ENCODE measurements at regions not wholly inside any gene's neighbourhood (a gene's known extent, or its start where the extent isn't known, plus 50 kb on each side); places are given as distances from the start of the nearest gene placed in this dataset.

DNA sequence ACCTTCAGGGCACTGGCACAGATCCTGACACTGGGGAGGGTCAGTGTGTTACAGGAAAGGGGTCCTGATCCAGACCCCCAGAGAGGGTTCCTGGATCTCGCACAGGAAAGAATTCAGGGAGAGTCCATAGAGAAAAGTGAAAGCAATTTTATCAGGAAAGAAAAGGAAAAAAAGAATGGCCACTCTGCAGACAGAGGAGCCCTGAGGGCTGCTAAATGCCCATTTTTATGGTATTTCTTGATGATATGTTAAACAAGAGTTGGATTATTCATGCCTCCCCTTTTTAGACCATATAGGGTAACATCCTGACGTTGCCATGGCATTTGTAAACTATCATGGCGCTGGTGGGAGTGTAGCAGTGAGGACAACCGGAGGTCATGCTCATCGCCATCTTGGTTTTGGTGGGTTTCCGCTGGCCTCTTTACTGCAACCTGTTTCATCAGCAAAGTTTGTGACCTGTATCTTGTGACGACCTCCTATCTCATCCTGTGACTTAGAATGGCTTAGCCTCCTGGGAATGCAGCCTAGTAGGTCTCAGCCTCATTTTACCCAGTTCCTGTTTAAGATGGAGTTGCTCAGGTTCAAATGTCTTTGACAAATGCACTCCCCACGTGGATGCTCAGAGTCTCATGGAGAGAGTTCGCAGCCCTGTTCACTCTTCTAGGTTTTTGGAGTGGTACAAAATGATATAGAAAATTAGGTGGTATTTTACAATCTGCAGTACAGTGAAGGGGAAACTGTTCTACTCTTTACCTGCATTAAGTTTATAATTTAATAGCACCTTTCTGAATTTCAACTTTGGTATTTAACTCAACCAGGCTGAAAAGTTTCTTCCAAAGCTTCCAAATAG is 1363.7 kb upstream of the TMEM132C start:
- H3K9me3 ChIP-seq, result no peaks in the 10 kb centered on the region
- no peak for ATAC-seq
- intact Hi-C loops (cut with DNase I; ENCODE audit: low total_unique reads), result no loop called here
- H3K4me3 ChIP-seq, result no peak overlapping the region
- no peaks in the 10 kb centered on the region for H3K36me3 ChIP-seq
- H3K27me3 ChIP-seq, result no peaks in the 10 kb centered on the region
- in situ Hi-C loops (cut with MboI; ENCODE audit: low sequenced_read_pairs in 4 of 4), result no loop called here
- TF ChIP-seq CTCF (IDR thresholded peaks at IDR 0.05 in 4 of 5, conservative IDR thresholded peaks at IDR 0.05 in 1 of 5) (no peak), POLR2A (IDR thresholded peaks at IDR 0.05) (no peak)
- H3K4me1 ChIP-seq, result no peaks in the 10 kb centered on the region
- DNase-seq, result no peak
- H3K27ac ChIP-seq, result no peak overlapping the region

GRCh38 chr12:126905752-126906151 is 1361.2 kb upstream of the TMEM132C start:
- intact Hi-C loops (cut with DNase I; ENCODE audit: low total_unique reads), result no loop called here

DNA sequence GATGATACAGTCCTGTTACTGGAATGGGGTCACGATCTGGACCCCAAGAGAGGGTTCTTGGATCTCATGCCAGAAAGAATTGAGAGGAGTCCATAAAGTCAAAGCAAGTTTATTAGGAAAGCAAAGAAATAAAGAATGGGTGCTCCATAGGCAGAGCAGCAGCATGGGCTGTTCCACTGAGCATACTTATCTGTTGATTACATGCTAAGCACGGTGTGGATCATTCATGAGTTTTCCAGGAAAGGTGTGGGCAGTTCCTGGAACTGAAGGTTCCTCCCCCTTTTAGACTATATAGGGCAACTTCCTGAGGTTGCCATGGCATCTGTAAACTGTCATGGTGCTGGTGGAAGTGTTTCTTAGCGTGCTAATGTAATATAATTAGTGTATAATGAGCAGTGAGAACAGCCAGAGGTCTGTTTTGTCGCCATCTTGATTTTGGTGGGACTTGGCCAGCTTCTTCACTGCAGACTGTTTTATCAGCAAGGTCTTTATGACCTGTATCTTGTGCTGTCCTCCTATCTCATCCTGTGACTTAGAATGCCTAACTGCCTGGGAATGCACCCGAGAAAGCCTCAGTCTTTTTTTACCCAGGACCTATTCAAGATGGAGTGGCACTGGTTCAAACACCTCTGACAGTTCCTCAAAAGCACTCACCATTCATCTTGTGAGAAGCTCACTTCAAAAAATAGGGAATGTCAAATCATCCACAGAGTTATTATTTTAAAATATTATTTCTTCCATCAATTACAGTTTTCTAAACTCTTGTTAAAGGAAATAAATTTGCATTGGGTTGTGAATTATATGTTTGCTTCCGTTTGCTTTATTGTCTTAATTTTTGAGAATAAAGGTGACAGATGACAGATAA is 1358.8 kb upstream of the TMEM132C start:
- in situ Hi-C loops (cut with MboI; ENCODE audit: low sequenced_read_pairs in 4 of 4), result no loop called here
- no peak for TF ChIP-seq CTCF (IDR thresholded peaks at IDR 0.05 in 4 of 5, conservative IDR thresholded peaks at IDR 0.05 in 1 of 5)
- TF ChIP-seq POLR2A (IDR thresholded peaks at IDR 0.05), result no peak
- H3K36me3 ChIP-seq, result no peaks in the 10 kb centered on the region
- no peaks in the 10 kb centered on the region for H3K9me3 ChIP-seq
- H3K4me3 ChIP-seq, result no peak overlapping the region
- DNase-seq (no peak), ATAC-seq (no peak)
- intact Hi-C loops (cut with DNase I; ENCODE audit: low total_unique reads), result no loop called here
- H3K27ac ChIP-seq, result no peak overlapping the region
- H3K4me1 ChIP-seq, result no peaks in the 10 kb centered on the region
- no peaks in the 10 kb centered on the region for H3K27me3 ChIP-seq

More at GRCh38 chr12:126905752-126906151, 1361.2 kb upstream of the TMEM132C start:
- DNase-seq (no peak), ATAC-seq (no peak)
- H3K27ac ChIP-seq, result no peak overlapping the region
- H3K4me3 ChIP-seq, result no peak overlapping the region
- H3K27me3 ChIP-seq, result no peaks in the 10 kb centered on the region
- TF ChIP-seq CTCF (IDR thresholded peaks at IDR 0.05 in 4 of 5, conservative IDR thresholded peaks at IDR 0.05 in 1 of 5) (no peak), POLR2A (IDR thresholded peaks at IDR 0.05) (no peak)
- no peaks in the 10 kb centered on the region for H3K36me3 ChIP-seq
- H3K9me3 ChIP-seq, result no peaks in the 10 kb centered on the region
- H3K4me1 ChIP-seq, result no peaks in the 10 kb centered on the region
- in situ Hi-C loops (cut with MboI; ENCODE audit: low sequenced_read_pairs in 4 of 4), result no loop called here

- no peak for DNase-seq
- TF ChIP-seq CTCF (IDR thresholded peaks at IDR 0.05 in 4 of 5, conservative IDR thresholded peaks at IDR 0.05 in 1 of 5) (no peak), POLR2A (IDR thresholded peaks at IDR 0.05) (no peak)
- in situ Hi-C loops (cut with MboI; ENCODE audit: low sequenced_read_pairs in 4 of 4), result no loop called here
- Histone ChIP-seq H3K27me3 (no peaks in the 10 kb centered on the region), H3K27ac (no peak overlapping the region), H3K36me3 (no peaks in the 10 kb centered on the region), H3K4me3 (no peak overlapping the region), H3K9me3 (no peaks in the 10 kb centered on the region), H3K4me1 (no peaks in the 10 kb centered on the region)
- ATAC-seq, result no peak
- intact Hi-C loops (cut with DNase I; ENCODE audit: low total_unique reads), result no loop called here
These were observed 1358.2 kb upstream of the TMEM132C start for GRCh38 chr12:126908765-126909142.

Measured in gastrocnemius medialis (tissue), 4 donors.